ENCODE measurements at regions not wholly inside any gene's neighbourhood (a gene's known extent, or its start where the extent isn't known, plus 50 kb on each side); places are given as distances from the start of the nearest gene placed in this dataset.

DNA sequence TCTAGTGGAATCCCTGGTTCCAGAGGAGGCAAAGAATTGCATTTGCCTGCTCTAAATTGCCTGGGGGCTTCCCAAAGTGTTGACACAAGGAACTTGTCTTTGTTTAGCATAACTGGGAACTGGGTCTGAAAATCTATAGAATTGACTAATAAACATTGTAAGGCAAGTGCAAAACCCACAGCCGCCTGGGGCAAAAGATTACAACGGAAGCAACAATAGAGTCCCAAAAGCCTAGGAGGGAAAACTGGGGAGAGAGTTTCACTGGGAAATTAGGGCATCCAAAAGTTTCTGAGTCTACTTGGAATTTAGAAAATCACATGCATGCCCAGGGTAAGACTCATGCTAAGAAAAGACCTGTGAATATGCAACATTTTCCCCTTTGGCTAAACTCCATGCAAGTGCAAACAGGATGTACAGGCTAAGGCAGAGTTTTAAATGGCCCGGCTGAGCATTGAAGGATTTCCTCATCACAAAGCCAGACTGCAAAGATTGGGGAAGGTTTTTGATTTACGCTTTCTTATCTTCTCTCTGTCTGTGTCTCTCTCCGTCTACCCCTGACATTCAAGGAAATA, 725.3 kb upstream of the NCAM2 start:
- H3K4me3 Mint-ChIP-seq (ENCODE audit: unreplicated experiment), result no peak overlapping the region
- TF ChIP-seq EZH2 (IDR thresholded peaks at IDR 0.05; ENCODE audit: insufficient read depth, low read length), result no peak
- TF ChIP-seq, protein P1, sequence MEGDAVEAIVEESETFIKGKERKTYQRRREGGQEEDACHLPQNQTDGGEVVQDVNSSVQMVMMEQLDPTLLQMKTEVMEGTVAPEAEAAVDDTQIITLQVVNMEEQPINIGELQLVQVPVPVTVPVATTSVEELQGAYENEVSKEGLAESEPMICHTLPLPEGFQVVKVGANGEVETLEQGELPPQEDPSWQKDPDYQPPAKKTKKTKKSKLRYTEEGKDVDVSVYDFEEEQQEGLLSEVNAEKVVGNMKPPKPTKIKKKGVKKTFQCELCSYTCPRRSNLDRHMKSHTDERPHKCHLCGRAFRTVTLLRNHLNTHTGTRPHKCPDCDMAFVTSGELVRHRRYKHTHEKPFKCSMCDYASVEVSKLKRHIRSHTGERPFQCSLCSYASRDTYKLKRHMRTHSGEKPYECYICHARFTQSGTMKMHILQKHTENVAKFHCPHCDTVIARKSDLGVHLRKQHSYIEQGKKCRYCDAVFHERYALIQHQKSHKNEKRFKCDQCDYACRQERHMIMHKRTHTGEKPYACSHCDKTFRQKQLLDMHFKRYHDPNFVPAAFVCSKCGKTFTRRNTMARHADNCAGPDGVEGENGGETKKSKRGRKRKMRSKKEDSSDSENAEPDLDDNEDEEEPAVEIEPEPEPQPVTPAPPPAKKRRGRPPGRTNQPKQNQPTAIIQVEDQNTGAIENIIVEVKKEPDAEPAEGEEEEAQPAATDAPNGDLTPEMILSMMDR (IDR thresholded peaks at IDR 0.05; ENCODE audit: insufficient read depth, low read depth, low read length), result no peak
- Histone ChIP-seq H3K4me2 (ENCODE audit: low read length) (no peak overlapping the region), H3K9me3 (ENCODE audit: insufficient read depth, low read depth, low read length) (peaks cover 4% of the 10 kb centered on the region), H2AFZ (ENCODE audit: low read depth, low read length) (no peak overlapping the region), H3K4me1 (ENCODE audit: insufficient read depth, low read length) (no peaks in the 10 kb centered on the region), H3K9ac (ENCODE audit: low read length) (no peak overlapping the region), H4K20me1 (ENCODE audit: insufficient read depth, low read length) (no peaks in the 10 kb centered on the region), H3K79me2 (ENCODE audit: insufficient read depth, low read length) (no peaks in the 10 kb centered on the region), H3K36me3 (ENCODE audit: insufficient read depth, low read length) (no peaks in the 10 kb centered on the region), H3K27ac (ENCODE audit: low read depth, low read length) (no peak overlapping the region), H3K4me3 (ENCODE audit: insufficient read depth, low read depth, low read length) (no peak overlapping the region), H3K27me3 (ENCODE audit: insufficient read depth, low read length) (no peaks in the 10 kb centered on the region)
- H3K27me3 Mint-ChIP-seq (ENCODE audit: low read depth, unreplicated experiment), result no peaks in the 10 kb centered on the region
- H3K9me3 Mint-ChIP-seq (ENCODE audit: unreplicated experiment), result no peaks in the 10 kb centered on the region
- H3K27ac Mint-ChIP-seq (ENCODE audit: unreplicated experiment), result no peak overlapping the region
- no peaks in the 10 kb centered on the region for H3K36me3 Mint-ChIP-seq (ENCODE audit: low read depth, unreplicated experiment)
- no peaks in the 10 kb centered on the region for H3K4me1 Mint-ChIP-seq (ENCODE audit: low read depth, unreplicated experiment)
- DNase-seq (ENCODE audit: low read depth) (no peak), FAIRE-seq (no peak)

DNA sequence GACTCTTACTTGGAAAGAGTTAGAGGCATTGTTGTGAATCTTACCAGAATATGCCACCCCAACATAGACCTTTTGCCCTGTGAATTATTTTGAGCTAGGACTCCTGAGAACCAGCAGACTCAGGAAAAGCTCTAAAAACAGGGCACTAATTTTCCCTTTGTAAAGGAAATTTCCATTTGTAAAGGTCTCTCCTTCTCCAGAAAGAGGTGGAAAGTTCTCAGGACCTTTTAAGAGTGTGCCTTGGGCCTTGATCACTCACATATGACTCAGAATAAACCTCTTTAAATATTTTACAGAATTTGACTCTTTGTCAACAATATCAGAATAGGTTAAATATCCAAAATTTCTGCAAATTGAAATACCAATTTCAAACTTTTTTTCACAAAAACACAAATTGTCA, 721.8 kb upstream of the NCAM2 start:
- Histone ChIP-seq H3K79me2 (ENCODE audit: insufficient read depth, low read length) (no peaks in the 10 kb centered on the region), H3K9ac (ENCODE audit: low read length) (no peak overlapping the region), H3K27me3 (ENCODE audit: insufficient read depth, low read length) (no peaks in the 10 kb centered on the region), H2AFZ (ENCODE audit: low read depth, low read length) (no peak overlapping the region), H3K9me3 (ENCODE audit: insufficient read depth, low read depth, low read length) (no peaks in the 10 kb centered on the region), H3K36me3 (ENCODE audit: insufficient read depth, low read length) (no peaks in the 10 kb centered on the region), H3K27ac (ENCODE audit: low read depth, low read length) (no peak overlapping the region), H3K4me1 (ENCODE audit: insufficient read depth, low read length) (no peaks in the 10 kb centered on the region), H3K4me3 (ENCODE audit: insufficient read depth, low read depth, low read length) (no peak overlapping the region), H4K20me1 (ENCODE audit: insufficient read depth, low read length) (no peaks in the 10 kb centered on the region), H3K4me2 (ENCODE audit: low read length) (no peak overlapping the region)
- FAIRE-seq (no peak), DNase-seq (ENCODE audit: low read depth) (no peak)
- no peaks in the 10 kb centered on the region for H3K9me3 Mint-ChIP-seq (ENCODE audit: unreplicated experiment)
- no peak overlapping the region for H3K4me3 Mint-ChIP-seq (ENCODE audit: unreplicated experiment)
- TF ChIP-seq EZH2 (IDR thresholded peaks at IDR 0.05; ENCODE audit: insufficient read depth, low read length), result no peak
- TF ChIP-seq, protein P1 (IDR thresholded peaks at IDR 0.05; ENCODE audit: insufficient read depth, low read depth, low read length), result no peak
- no peaks in the 10 kb centered on the region for H3K27me3 Mint-ChIP-seq (ENCODE audit: low read depth, unreplicated experiment)
- no peaks in the 10 kb centered on the region for H3K36me3 Mint-ChIP-seq (ENCODE audit: low read depth, unreplicated experiment)
- H3K27ac Mint-ChIP-seq (ENCODE audit: unreplicated experiment), result no peak overlapping the region
- no peaks in the 10 kb centered on the region for H3K4me1 Mint-ChIP-seq (ENCODE audit: low read depth, unreplicated experiment)

DNA sequence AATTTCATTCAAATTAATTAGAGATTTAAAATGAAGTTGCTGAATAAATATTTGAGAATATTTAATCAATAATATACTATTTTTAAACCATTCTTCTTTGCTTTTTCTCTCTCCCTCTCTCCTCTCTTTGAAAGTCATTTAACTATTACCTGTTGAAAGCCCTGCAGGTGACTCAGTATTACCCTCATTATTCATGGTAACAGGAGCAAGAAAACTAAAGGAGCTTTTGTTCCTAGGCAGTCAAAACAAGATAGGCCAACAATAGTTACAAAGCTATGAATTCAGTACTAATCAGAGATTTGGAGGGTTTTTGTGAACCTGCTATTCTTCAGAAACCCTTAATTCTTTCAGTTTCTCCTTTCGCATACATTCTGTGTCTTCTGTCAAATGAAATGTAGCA, 721.3 kb upstream of the NCAM2 start:
- Histone ChIP-seq H2AFZ (ENCODE audit: low read depth, low read length) (no peak overlapping the region), H3K4me1 (ENCODE audit: insufficient read depth, low read length) (no peaks in the 10 kb centered on the region), H3K9ac (ENCODE audit: low read length) (no peak overlapping the region), H4K20me1 (ENCODE audit: insufficient read depth, low read length) (no peaks in the 10 kb centered on the region), H3K27me3 (ENCODE audit: insufficient read depth, low read length) (no peaks in the 10 kb centered on the region), H3K4me2 (ENCODE audit: low read length) (no peak overlapping the region), H3K9me3 (ENCODE audit: insufficient read depth, low read depth, low read length) (no peaks in the 10 kb centered on the region), H3K4me3 (ENCODE audit: insufficient read depth, low read depth, low read length) (no peak overlapping the region), H3K79me2 (ENCODE audit: insufficient read depth, low read length) (no peaks in the 10 kb centered on the region), H3K36me3 (ENCODE audit: insufficient read depth, low read length) (no peaks in the 10 kb centered on the region), H3K27ac (ENCODE audit: low read depth, low read length) (no peak overlapping the region)
- TF ChIP-seq, protein P1 (IDR thresholded peaks at IDR 0.05; ENCODE audit: insufficient read depth, low read depth, low read length), result no peak
- Mint-ChIP-seq H3K9me3 (ENCODE audit: unreplicated experiment) (no peaks in the 10 kb centered on the region), H3K36me3 (ENCODE audit: low read depth, unreplicated experiment) (no peaks in the 10 kb centered on the region), H3K27me3 (ENCODE audit: low read depth, unreplicated experiment) (no peaks in the 10 kb centered on the region), H3K27ac (ENCODE audit: unreplicated experiment) (no peak overlapping the region), H3K4me3 (ENCODE audit: unreplicated experiment) (no peak overlapping the region), H3K4me1 (ENCODE audit: low read depth, unreplicated experiment) (no peaks in the 10 kb centered on the region)
- FAIRE-seq (no peak), DNase-seq (ENCODE audit: low read depth) (no peak)

Data from astrocyte (in vitro differentiated cells and primary cell).